SIG-M5 (cell line): ENCODE measurements at regions not wholly inside any gene's neighbourhood (a gene's known extent, or its start where the extent isn't known, plus 50 kb on each side); places are given as distances from the start of the nearest gene placed in this dataset.
A peak's percentile ranks its signal among the peaks of the same experiment; 100 is the strongest.
"Not testable (repeated sequence)": the region's sequence is repeated elsewhere in the genome, so short reads cannot be mapped to it uniquely, and the experiment has no call there.

Source experiments
- DNase-seq: peaks from one replicate; lab custom pipeline; 2025; lab: John Stamatoyannopoulos, UW

DNA sequence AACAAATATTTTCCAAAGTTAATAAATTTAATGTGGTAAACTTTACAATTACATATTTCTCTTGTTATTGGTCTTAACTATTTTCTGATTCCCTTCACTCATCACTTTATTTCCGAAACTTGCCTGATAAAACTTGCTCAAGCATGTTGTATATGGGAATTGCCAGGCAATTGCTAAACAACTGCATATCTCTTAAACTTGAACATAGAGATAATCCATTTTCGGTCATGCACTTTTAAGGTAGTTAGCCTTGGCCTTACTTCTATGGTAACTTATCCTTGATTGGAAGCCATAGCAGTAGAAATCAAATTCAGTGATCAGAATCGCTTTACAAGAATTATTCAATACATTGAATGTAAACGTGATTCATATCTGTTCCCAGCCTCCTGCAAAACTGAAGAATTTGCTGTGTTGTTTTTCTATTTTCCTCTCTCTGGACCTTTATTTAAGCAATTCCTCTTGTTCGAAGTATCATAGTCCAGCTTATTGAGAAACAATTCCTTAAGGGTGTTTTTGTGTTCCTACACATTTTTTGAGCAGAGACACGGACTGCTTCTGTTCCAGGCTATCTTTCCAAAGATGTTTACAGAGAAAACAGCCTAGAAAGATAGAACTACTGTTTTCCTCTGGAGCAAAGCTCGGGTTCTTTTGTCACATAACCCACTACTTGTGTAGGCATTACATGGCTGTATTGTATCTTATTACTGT is 674.3 kb downstream of the IRS1 start:
- DNase-seq, result no peak

DNA sequence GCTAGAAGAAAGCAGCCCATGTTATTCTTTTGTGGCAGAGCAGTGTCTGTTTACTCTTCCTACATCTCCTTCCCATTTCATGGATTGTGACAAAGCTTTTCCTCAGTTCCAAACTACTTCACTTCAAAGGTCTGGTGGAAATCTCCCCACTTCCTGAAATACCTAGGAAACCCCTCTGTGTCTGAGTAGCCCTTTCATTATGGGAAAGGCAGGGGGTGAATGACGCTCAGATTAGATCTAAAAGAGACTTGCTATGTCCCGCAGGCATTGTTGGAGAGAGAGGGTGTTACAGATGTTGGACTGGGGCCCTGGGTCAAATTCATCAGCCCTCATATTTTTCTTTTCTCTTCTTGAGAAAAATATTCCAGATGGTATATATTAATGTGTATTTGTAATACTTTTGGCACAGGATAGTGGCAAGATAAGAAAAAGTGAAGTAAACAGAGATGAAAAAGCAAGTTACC is 675.0 kb downstream of the IRS1 start:
- no peak for DNase-seq

DNA sequence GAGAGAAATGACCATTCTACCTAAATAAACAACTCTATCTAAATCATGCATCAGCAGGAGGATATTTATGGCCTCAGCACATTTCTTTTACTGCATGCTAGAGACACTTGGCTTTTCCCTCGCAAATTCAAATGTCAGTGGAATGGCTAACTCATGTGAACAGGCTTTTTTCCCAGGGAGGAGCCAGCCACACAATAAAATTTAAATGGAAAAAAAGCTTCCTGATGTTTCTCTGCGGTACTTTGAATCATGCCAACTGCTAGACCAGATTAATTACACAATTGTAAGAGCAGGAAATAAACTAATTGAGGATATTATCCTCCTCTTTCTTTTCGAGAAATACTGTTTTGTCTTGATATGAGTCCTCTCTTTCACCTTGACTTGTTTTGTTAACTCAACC is 676.3 kb downstream of the IRS1 start:
- DNase-seq, result no peak

DNA sequence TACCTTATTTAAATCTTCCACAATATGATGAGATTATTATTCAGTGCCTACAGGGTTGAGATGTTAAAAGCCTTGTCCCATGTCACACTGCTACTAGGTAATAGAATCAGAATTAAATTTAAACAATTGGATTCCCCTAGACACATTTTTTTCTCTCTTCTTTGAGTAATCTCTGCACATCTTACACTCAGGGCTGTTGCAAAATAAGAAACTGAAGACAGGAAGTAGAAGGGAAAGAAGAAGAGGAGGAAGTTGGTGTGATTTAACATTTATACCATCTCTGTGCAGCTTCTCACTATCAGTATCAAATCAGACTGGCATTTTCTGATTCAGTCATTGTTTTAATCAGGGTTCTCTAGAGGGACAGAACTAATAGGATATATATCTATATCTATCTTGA is 677.6 kb downstream of the IRS1 start:
- peak; percentile 72 for DNase-seq

DNA sequence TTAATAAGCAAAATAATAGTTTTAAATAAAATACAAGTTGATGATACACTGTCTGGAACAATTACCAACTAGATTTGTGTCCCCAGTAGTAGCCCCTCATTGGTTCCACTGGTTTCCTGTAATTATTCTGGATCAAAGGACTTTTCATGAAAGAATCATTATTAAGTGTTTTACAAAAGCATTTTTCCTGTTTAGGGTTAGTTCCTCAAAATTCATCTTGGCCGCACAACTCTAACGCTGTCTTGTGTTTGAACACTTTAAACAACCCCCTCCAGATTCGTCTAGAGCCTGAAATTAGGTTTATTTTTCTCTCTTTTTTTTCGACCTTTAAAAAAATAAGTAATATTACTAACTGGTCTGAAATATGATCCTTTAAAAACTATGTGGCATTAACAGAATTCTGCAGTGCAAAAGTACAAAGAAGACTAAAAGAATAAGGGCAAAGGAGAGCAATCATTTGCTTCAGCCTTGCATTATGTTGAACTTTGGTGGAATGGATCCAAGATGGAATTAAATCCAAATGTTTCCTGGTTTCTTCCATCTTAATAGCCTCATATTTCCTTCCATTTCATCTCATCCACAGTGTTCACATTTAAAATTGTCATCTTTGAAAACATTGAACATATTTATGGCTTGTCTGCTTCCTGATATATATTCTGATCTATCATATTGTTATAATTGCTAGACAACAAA is 678.4 kb downstream of the IRS1 start:
- no peak for DNase-seq

DNA sequence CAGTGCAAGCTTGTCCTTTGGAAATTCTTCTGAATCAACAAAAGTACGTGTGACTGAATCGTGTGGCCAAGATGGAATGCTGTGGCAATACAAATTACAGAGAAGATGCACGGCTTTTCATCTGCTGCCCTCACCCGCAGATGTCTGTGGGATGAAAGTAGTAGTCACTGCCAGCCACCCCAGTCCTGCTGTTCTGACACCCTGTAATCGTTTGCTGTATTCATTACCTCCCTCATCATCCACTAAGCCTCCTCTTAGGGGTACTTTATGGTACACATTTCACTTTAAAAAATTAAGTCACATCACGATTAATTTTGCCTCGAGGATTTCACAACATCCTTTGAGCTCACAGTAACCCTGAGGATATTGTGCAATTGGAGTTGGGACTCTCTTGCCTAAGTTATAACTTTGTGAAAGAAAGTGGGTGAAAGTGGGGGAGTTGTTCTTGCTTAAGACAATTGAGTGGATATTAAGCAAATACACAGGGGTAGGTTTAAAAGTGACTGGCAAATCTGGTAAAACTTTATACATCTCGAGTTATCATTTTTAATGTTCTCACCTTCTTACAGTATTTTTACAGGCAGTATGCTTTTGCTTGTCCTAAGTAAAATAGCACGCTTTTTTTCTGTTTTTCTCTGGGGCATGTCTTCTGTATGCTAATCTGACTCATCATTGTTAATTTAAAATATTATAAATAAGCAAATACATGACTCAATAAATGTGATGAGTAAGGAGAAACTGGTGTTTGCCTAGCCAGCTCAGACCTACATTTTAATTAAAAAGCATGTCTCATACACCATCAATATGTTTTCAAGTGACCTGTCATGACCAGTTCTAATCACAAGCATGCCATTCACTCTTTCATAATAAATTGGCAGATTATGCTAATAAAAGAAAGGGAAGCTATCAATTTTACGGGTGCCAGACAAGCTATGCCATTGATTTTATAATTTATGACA is 680.9 kb downstream of the IRS1 start:
- DNase-seq, result peak; percentile 96

DNA sequence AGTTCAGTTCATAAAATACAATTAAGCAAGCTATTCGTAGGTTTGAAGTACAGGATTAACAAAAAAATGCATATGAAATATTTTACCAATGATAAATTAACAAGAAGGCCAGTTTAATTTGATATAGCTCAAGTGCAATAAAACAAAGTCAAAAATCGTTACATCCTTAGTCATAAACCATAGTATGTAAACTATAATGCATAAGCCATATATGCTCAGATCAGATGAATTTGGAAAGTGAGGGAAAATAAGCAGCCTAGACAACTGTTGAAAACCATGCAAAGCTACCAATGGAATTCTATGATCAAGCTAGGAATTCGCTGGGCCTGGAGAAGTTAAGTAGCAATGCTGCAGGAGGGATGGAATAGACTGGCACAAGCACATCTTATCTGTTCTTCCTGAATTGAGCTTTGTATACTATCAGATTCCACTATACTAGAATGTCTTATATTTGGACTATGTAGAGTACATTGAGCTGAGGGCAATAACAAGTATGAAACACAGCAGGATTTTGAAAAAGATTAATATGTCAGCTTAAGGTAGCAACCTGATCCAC is 682.0 kb downstream of the IRS1 start:
- DNase-seq, result no peak

DNA sequence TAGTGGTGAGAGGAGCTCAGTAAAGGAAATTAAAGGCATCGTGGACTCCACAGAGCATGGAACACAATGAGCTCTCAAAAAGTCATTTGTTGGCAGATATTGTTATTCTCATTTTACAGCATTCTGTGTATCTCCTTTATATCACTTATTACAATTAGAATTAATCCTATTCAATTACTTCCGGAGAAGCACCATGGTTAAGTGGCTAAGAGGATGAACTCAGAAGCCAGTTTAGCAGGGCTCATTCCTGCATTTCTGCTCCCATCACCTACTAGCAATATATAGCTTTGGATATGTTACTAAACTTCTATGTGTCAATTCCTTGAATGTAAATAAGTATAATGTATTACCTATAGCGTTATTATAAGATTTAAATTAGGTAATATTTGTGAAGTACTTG is 683.3 kb downstream of the IRS1 start:
- DNase-seq, result no peak

DNA sequence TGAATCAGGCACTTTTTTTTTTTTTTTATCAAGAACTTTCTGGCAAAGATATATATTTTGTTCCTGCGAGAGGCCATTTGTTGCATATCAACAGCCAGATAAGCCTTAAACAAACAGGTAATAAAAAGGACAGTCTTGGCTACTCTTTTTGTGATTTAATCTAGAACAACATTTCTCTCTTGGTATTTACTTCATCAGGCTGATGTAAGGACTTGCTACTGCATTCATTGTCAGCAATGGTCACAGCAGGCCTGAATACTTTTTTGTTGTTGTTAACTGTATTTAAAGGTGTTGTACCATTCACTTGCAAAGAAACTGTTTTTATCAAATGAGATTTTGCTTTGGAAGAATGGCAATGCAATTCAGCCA is 683.8 kb downstream of the IRS1 start:
- no peak for DNase-seq

DNA sequence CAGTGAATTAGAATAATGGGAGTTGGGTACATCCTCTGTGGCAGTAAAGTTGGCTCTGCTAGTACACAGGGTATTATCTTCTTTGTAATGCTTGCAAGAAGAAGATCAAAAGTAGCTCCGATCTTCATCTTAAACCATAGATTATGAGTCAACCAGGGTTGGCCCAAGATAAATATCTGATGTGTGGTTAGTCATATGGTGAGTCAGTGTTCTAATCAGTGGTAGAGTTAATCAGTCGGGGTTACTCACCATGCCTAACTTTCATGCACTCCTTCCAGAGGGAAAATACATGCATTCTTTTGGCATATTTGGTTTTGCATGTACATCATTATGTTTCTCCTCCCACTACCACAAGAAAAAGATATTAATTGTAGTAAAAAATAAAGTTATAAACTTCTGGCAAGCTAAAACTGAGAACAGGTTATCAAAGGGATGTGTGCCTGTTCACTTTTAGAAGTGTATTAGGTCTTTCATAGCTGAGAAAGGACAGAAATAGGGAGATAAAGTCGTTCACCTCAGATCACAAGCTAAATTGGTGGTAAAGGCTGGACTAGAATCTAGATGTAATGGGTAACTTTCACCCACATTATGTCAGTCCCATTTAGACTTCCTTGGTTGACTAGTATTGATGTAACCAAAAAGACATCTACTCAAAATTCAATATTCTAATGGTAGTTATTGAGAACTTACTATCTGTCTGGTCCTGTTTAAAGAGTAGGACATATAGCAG is 684.4 kb downstream of the IRS1 start:
- peak; percentile 59 for DNase-seq

DNA sequence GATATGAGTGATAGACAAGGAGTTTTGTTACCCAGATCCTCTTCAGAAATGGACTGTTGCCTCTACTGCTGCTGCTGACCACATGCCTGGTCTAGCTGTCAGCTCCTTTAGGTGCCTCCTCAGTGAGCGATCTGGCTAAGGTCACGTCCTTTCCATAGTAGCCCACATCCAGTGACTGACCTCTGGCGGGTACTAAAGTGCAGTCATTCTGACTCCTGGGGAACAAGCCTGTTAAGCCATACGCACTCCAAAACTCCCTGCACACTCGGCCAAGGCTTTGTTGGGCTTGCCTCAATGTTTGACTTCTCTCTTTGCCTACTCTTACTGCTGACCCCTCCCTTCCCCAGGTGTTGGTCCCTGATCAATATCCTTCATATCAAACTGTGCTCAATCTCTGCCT is 685.2 kb downstream of the IRS1 start:
- no peak for DNase-seq

DNA sequence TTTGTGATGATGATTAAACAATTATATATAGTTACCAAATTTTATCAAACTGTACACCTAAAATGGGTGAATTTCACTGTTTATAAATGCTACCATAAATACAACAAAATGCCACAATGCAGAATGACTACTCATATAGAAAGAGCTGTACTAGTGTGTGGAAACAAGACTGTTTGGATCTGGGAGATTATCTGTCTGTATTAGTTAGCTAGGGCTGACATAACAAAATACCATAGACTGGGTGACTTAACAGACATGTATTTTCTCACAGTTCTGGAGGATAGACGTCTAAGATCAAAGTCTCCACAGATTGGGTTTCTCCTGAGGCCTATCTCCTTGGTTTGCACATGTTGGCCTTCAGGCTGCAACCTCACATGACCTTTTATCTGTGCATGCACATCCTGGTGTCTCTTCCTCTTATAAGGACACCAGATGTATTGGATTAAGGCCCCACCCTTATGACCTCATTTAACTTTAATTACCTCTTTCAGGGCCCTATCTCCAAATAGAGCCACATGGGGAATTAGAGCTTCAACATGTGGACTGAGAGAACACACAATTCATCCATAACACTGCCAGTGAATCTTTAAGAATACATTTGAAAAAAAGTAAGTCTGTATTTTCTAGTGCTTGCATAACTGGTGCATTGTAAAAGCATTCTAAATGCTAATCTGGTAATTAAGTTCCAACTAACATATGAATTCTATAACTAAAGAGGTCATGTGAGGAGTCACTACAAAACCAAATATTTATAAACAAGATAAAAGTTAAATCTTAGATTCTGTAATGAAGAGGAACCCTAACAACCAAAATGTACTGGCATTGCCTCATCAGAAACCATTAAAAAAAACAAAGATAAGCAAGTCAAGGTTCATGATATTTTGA is 699.6 kb downstream of the NYAP2 start:
- no peak for DNase-seq

DNA sequence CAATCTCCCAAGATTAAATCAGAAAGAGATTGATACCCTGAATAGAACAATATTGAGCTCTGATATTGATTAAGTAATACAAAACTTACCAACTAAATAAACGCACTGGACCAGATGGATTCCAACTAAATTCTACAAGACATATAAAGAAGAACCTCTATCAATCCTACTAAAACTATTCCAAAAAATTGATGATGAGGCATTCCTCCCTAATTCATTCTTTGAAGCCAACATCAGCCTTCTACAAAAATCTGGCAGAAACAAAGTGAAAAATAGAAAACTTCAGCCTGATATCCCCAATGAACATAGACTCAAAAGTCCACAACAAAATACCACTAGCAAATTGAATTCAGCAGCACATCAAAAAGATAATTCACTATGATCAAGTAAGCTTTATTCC is 695.5 kb downstream of the NYAP2 start:
- no peak for DNase-seq

DNA sequence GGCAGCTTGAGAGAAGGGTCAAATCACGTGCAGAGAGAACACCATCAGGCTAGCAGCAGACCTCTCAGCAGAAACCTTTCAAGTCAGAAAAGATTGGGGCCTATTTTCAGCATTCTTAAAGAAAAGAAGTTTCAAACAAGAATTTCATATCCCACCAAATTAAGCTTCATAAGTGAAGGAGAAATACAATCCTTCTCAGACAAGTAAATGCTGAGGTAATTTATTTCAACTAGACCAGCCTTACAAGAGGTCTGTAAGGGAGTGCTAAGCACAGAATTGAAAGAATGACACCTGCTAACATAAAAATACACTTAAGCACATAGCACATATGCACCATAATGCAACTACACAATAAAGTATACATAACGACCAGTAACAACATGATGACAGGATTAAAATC is 693.9 kb downstream of the NYAP2 start:
- DNase-seq, result no peak

DNA sequence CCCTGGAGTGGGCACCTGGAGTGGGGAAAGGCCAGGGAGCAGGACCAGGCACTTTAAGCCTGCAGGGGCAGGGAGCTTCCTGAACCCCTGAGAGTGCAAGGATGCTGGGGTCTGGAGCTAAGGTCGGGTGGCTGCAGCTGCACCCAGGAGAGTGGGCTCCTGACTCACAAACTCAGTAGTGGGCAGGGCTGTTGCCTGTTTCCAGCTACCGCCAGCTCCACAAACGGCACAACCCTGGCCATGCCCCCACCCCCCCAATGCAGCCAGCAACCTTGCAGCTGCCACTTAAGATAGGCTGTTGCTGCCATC is 688.8 kb downstream of the NYAP2 start:
- DNase-seq, result no peak

DNA sequence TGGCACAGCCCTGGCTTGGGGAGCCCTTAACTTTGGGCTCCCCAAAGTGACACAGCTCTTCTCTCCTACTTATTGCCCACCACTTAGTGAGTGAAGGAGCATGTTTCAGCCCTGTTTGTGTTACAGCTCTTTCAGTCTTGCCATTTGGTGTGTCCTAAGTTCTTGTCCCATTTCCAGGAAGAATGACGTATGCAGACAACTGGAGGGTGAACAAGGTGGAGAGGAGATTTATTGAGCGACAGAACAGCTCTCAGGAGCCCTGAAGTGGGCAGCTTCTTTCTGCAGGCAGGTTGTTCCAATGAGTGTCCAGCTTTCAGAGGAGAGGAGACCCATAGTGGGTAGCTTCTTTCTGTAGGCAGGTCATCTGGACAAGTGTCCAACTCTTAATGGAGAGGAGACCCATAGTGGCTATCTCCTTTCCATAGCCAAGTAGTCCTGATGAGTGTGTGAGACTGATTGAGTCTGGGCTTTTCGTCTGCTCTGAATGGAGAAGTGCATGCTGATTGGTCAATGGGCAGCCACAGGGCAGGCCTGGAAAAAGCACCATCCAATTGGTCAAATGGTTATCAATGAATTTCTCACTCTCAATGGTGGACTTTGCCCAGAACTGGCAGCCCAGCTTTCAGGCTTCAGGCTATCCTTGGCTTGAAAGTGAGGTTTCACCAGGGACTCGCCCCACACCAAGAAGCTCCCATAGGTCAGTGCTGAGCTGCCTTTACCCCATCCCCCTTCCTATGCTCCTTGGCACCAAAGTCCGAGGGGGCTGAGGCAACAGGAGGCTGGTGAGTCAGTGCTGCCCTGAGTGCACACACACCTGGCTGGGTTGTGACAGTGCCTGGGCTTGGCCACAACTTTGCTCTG is 688.2 kb downstream of the NYAP2 start:
- DNase-seq, result no peak

DNA sequence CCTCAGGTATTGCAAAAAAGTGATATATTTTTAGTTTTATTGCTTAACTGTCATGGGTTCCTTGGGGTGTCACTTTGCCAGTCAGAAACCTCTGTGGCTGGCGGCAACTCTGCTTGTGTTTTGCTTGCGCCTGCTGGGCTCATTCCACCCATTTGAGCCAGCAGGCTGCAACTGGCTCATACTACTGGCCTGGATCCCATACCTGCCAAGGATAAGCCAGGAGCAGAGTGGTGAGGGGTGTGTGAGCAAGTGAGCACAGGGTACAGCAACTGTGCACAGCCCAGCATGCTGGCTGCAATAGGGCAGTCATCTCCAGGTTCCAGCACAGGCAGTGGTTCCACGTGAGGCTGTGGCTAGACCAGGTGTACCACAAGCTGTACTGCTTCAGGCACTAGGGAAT is 687.5 kb downstream of the NYAP2 start:
- no peak for DNase-seq

DNA sequence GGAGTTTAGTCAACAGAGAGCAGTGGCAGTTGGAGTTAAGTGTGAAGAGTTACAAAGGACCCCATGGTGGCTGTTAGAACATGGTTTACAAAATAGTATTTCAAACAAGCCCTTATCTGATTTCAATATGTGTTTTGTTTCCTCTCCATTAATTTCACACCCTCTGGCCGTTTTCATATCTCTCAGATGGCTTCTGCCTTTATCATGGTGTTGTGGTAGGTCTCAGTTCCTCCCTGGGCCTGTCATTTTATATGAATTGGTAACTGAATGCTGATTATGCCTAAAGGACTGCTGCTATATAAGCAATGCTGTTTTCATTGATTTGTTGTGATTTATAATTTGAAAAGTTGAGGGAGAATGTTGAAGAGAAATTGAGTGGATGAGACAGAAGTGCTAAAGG is 686.7 kb downstream of the NYAP2 start:
- DNase-seq, result no peak

DNA sequence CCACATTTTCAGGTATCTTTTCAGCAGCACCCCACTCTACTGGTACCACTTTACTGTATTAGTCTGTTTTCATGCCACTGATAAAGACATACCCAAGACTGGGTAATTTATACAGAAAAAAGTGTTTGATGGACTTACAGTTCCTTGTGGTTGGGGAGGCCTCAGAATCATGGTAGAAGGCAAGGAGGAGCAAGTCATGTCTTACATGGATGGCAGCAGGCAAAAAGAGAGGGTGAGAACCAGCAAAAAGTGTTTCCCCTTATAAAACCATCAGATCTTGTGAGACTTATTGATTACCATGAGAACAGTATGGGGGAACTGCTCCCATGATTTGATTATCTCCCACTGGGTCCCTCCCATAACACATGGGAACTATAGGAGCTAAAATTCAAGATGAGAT is 685.9 kb downstream of the NYAP2 start:
- DNase-seq, result not testable (repeated sequence)

DNA sequence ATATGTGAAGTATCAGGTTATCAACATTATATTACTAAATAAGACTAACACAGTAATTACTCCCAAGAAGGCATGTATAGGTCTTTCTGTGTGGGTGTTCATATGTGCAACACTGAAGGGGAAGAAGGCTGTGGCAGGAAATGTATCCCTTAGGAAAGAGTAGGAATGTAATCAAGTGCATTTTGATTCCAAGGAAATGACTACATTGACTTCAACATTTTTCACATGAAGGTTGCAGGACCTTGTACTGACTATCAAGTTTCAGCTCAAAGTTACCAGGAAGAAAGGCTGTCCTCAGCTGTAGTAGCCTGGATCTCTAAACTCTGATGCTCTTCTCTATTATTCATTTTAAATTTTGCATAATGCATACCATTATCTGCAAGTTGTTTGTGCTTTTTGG is 680.8 kb downstream of the NYAP2 start:
- no peak for DNase-seq
